ENCODE measurements at regions not wholly inside any gene's neighbourhood (a gene's known extent, or its start where the extent isn't known, plus 50 kb on each side); places are given as distances from the start of the nearest gene placed in this dataset.

- TF ChIP-seq EZH2phosphoT487 (IDR thresholded peaks at IDR 0.05; ENCODE audit: low read length) (no peak), CTCF (IDR thresholded peaks at IDR 0.05; ENCODE audit: low read length) (no peak), EZH2 (optimal IDR thresholded peaks at IDR 0.05; ENCODE audit: low read depth, low read length) (no peak)
These were observed 452.7 kb upstream of the ADGRB3 start for GRCh38 chr6:68182386-68182785.
